ENCODE measurements at regions not wholly inside any gene's neighbourhood (a gene's known extent, or its start where the extent isn't known, plus 50 kb on each side); places are given as distances from the start of the nearest gene placed in this dataset.

DNA sequence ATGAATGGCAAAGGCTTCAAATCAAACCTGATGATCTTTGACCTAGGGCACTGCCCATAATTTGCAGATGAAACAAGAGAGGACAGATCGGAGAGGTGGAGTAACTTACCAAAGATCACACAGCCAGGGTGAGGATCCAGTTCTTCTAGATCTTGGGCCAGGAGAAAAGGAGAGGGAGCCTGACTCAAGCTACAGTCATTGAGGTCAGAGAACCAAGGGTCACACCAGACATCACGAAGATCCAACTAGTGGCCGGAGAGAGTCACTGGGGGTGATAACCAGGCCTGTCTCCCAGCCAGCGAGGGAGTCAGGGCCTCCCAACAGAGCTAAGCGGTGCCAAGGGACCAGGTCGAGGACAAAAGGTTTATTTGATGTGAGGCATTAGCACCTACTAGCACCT, 115.0 kb downstream of the RIPK4 start:
- TF ChIP-seq POLR2A (IDR thresholded peaks at IDR 0.05; ENCODE audit: low read depth, low read length): no peak
- TF ChIP-seq POLR2AphosphoS5 (IDR thresholded peaks at IDR 0.05; ENCODE audit: low read depth, low read length): no peak

Data from GM12891 (cell line).